Left lung (tissue), 4 donors: ENCODE measurements at regions not wholly inside any gene's neighbourhood (a gene's known extent, or its start where the extent isn't known, plus 50 kb on each side); places are given as distances from the start of the nearest gene placed in this dataset.
A peak's percentile ranks its signal among the peaks of the same experiment; 100 is the strongest.
"Not testable (repeated sequence)": the region's sequence is repeated elsewhere in the genome, so short reads cannot be mapped to it uniquely, and the experiment has no call there.

Source experiments
- ATAC-seq: fragments of 200-7000 bp; cut with Tn5 transposase; one replicate; pipeline ENCODE4 v1.9.1; 2020; ENCODE audit warnings: moderate library complexity
- DNase-seq, 4 donors: peaks; one replicate each; pipeline ENCODE4 v3.0.0-alpha.2; 2013 to 2020
- H3K27ac ChIP-seq, 2 donors: fragments of 200-600 bp; sonication (generic) in 1 of 2; one replicate each; pipeline versions ENCODE4 v1.5.0 to v1.8.0; 2020 to 2021
- H3K27me3 ChIP-seq, 2 donors: fragments of 200-600 bp; sonication (generic) in 1 of 2; one replicate each; pipeline versions ENCODE4 v1.5.0 to v1.8.0; 2020 to 2021
- H3K36me3 ChIP-seq, 2 donors: fragments of 200-600 bp; sonication (generic) in 1 of 2; one replicate each; pipeline versions ENCODE4 v1.5.0 to v1.8.0; 2020 to 2021
- H3K4me1 ChIP-seq, 2 donors: fragments of 200-600 bp; one replicate each; pipeline ENCODE4 v1.8.0; 2021
- H3K4me3 ChIP-seq, 2 donors: fragments of 200-600 bp; sonication (generic) in 1 of 2; one replicate each; pipeline versions ENCODE4 v1.5.0 to v1.8.0; 2020 to 2021; ENCODE audit warnings: mild to moderate bottlenecking in 1 of 2
- H3K9me3 ChIP-seq, 2 donors: fragments of 200-600 bp; sonication (generic) in 1 of 2; one replicate each; pipeline versions ENCODE4 v1.5.0 to v1.8.0; 2020 to 2021
- intact Hi-C, 2 donors: fragments of 100-400 bp; cut with DNase I; formaldehyde crosslinking; loops; one replicate each; pipeline versions ENCODE4 v1.11.2 to v1.14.2; 2022
- TF ChIP-seq, protein P1 (sequence below), 2 donors: fragments of 200-600 bp; sonication (generic) in 1 of 2; IDR thresholded peaks; one replicate each; pipeline versions ENCODE4 v1.5.0 to v1.8.0; 2021; ENCODE audit warnings: antibody characterized with exemption in 2 of 2
- donor health status: DM: no; HTN: yes; CAD: no.
- donor health status: DM: no; HTN: no; CAD: no.

DNA sequence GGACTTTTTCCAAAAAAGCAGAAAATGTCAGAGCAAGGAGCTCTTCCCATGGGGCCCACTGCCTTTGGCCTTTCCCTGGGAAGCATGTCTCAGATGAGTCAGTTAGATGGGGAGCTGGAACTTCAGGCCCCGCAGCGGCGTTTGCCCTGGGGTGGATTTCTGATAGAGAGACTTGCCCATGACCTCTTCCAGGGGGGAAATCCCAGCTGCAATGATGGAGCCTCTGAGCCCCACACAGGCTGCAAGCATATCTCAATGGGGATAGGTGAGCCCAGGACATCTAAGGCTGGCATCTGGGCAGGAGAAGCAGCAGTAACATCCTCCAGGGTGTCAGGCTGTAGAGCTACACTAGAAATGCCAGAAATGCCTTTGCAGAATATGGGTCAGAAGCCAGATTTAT is 269.2 kb upstream of the TCERG1L start:
- DNase-seq (no peak), ATAC-seq (no peak)
- no peak overlapping the region for H3K4me3 ChIP-seq
- TF ChIP-seq, protein P1, sequence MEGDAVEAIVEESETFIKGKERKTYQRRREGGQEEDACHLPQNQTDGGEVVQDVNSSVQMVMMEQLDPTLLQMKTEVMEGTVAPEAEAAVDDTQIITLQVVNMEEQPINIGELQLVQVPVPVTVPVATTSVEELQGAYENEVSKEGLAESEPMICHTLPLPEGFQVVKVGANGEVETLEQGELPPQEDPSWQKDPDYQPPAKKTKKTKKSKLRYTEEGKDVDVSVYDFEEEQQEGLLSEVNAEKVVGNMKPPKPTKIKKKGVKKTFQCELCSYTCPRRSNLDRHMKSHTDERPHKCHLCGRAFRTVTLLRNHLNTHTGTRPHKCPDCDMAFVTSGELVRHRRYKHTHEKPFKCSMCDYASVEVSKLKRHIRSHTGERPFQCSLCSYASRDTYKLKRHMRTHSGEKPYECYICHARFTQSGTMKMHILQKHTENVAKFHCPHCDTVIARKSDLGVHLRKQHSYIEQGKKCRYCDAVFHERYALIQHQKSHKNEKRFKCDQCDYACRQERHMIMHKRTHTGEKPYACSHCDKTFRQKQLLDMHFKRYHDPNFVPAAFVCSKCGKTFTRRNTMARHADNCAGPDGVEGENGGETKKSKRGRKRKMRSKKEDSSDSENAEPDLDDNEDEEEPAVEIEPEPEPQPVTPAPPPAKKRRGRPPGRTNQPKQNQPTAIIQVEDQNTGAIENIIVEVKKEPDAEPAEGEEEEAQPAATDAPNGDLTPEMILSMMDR (IDR thresholded peaks at IDR 0.05): no peak
- H3K9me3 ChIP-seq: no peaks in the 10 kb centered on the region
- H3K27ac ChIP-seq: no peak overlapping the region
- no peaks in the 10 kb centered on the region for H3K36me3 ChIP-seq
- intact Hi-C loops: no loop called here
- no peaks in the 10 kb centered on the region for H3K27me3 ChIP-seq
- H3K4me1 ChIP-seq: no peaks in the 10 kb centered on the region

DNA sequence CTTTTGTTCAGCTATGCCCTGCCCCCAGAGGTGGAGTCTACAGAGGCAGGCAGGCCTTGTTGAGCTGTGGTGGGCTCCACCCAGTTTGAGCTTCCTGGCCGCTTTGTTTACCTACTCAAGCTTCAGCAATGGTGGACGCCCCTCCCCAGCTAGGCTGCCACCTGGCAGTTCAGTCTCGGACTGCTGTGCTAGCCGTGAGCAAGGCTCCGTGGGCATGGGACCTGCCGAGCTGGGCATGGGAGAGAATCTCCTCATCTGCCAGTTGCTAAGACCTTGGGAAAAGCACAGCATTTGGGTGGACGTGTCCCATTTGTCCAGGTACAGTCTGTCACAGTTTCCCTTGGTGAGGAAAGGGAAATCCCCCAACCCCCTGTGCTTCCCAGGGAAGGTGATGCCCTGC is 270.0 kb upstream of the TCERG1L start:
- H3K27me3 ChIP-seq, H3K4me1 ChIP-seq, H3K9me3 ChIP-seq, ATAC-seq, H3K36me3 ChIP-seq, H3K4me3 ChIP-seq, H3K27ac ChIP-seq, intact Hi-C loops: not testable (repeated sequence)
- DNase-seq: peak in 1 of 4 donors; percentile 34

DNA sequence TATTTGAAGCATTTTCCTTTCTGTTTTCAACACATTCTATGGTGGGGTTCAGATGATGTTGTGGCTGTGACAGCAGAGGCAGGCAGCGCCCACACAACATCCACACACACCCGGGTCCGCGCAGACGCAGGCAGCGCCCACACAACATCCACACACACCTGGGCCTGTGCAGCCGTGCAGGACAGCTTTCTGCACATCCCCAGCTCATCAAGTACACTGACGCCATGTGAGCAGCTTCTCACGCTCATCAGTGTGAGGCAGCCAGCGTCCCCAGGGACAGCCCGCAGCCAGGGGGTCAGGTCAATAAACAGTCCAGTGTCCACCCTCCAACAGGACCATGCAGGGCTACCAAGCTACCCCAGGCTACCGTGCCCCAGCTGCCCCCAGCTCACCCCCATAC is 272.8 kb upstream of the TCERG1L start:
- Histone ChIP-seq H3K27ac (no peak overlapping the region), H3K36me3 (no peaks in the 10 kb centered on the region), H3K27me3 (no peaks in the 10 kb centered on the region), H3K4me3 (no peak overlapping the region), H3K9me3 (no peaks in the 10 kb centered on the region), H3K4me1 (no peaks in the 10 kb centered on the region)
- no peak for ATAC-seq
- DNase-seq: peak in 1 of 4 donors; percentile 75
- intact Hi-C loops: no loop called here
- TF ChIP-seq, protein P1 (IDR thresholded peaks at IDR 0.05): no peak

DNA sequence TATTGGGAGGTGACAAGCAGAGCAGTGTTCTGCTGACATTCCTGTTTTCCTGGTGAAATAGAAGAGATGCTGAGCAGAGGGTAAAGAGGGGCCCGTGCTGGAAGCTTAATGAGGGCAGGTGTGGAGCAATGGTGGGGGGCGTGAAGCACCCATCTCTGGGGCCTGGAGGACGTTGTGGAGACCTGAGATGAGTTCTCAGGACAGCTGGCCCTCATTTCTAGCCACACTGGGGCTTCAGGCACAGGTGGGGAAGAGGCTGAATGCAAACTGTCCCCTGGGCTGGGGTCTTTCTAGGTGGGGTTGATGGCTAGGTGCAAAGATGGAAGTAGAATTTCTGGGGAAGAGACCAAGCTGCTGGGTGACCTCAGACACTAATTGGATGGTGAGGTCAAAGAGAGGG is 274.2 kb upstream of the TCERG1L start:
- ATAC-seq (no peak), DNase-seq (no peak)
- no peaks in the 10 kb centered on the region for H3K36me3 ChIP-seq
- no peak overlapping the region for H3K4me3 ChIP-seq
- intact Hi-C loops: no loop called here
- TF ChIP-seq, protein P1 (IDR thresholded peaks at IDR 0.05): no peak
- no peak overlapping the region for H3K27ac ChIP-seq
- no peaks in the 10 kb centered on the region for H3K9me3 ChIP-seq
- no peaks in the 10 kb centered on the region for H3K4me1 ChIP-seq
- no peaks in the 10 kb centered on the region for H3K27me3 ChIP-seq

DNA sequence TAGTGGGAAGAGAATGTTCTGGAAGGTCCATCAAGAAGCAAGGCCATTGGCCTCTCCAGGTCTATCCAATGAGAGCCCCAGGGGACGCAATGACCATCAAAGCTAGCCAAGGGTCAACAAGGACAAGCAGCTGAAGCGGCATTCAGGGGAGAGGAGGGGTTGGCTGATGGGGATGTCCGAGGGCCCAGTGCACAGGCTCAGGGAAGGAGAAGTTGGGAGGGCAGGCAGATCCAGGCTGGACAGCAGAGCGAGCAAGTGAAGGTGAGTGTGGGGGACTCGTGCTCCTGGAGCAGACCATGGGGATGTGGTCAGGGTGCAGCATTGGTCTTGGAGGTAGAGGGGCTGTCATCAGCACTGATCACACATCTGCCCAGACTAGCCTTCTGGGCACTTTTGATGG is 275.4 kb upstream of the TCERG1L start:
- intact Hi-C loops: no loop called here
- DNase-seq (peak in 1 of 4 donors; percentile 30), ATAC-seq (no peak)

More for the DNA sequence above, 275.4 kb upstream of the TCERG1L start:
- TF ChIP-seq, protein P1 (IDR thresholded peaks at IDR 0.05): no peak
- Histone ChIP-seq H3K4me1 (no peaks in the 10 kb centered on the region), H3K9me3 (no peaks in the 10 kb centered on the region), H3K36me3 (no peaks in the 10 kb centered on the region), H3K4me3 (no peak overlapping the region), H3K27me3 (no peaks in the 10 kb centered on the region), H3K27ac (no peak overlapping the region)
